ENCODE measurements at regions not wholly inside any gene's neighbourhood (a gene's known extent, or its start where the extent isn't known, plus 50 kb on each side); places are given as distances from the start of the nearest gene placed in this dataset.

DNA sequence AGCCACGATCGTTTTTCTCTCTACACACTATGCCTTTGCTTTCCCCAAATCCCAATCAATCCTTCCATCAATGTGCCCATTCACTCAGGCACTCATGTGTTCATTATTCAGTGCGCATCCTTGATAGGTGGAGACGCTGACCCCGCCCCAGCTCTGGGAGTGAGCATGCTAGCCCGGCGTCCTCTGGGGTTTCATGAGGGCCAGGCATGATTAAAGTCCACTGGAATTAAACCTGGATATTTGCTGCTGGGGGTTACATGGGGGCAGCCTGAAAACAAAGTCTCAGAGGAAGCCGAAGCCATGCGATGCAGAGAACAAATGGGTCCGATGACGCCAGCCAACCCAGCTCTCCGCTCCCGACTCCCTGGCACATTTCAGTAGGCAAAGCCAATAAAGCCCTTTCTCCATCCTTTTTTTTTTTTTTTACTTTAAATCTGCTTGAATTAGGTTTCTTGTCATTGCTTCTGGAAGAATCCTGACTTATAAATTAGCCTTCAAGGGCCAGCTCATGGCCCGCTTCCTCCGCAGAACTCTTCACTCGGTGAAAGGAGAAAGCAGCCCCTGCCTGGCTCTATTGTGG is 316.4 kb upstream of the ID2 start:
- TF ChIP-seq, protein P1, sequence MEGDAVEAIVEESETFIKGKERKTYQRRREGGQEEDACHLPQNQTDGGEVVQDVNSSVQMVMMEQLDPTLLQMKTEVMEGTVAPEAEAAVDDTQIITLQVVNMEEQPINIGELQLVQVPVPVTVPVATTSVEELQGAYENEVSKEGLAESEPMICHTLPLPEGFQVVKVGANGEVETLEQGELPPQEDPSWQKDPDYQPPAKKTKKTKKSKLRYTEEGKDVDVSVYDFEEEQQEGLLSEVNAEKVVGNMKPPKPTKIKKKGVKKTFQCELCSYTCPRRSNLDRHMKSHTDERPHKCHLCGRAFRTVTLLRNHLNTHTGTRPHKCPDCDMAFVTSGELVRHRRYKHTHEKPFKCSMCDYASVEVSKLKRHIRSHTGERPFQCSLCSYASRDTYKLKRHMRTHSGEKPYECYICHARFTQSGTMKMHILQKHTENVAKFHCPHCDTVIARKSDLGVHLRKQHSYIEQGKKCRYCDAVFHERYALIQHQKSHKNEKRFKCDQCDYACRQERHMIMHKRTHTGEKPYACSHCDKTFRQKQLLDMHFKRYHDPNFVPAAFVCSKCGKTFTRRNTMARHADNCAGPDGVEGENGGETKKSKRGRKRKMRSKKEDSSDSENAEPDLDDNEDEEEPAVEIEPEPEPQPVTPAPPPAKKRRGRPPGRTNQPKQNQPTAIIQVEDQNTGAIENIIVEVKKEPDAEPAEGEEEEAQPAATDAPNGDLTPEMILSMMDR (IDR thresholded peaks at IDR 0.05 in 2 of 3, conservative IDR thresholded peaks at IDR 0.05 in 1 of 3; ENCODE audit: borderline replicate concordance in 1 of 3, insufficient read depth in 1 of 3, low read depth in 2 of 3, low read length in 2 of 3) = no peak
- TF ChIP-seq SP1 (IDR thresholded peaks at IDR 0.05; ENCODE audit: low read depth) = no peak
- no peak for TF ChIP-seq POLR2A (IDR thresholded peaks at IDR 0.05; ENCODE audit: borderline replicate concordance, extremely low read depth, insufficient read depth, insufficient read length)
